SU-DHL-6 (cell line): ENCODE measurements at regions not wholly inside any gene's neighbourhood (a gene's known extent, or its start where the extent isn't known, plus 50 kb on each side); places are given as distances from the start of the nearest gene placed in this dataset.

ENCODE experiments used
- H2AFZ ChIP-seq: fragments of 200-600 bp; sonication (generic); 2 replicates; pipeline ENCODE4 v1.6.1; 2014; ENCODE audit warnings: low read depth, mild to moderate bottlenecking, moderate library complexity, mixed read lengths, antibody characterized with exemption, low read length; ENCODE audit not compliant: severe bottlenecking
- H3F3A ChIP-seq: fragments of 200-600 bp; shearing (Covaris generic); 2 replicates; pipeline ENCODE4 v1.6.0; 2016; ENCODE audit warnings: antibody characterized with exemption, mild to moderate bottlenecking; ENCODE audit not compliant: insufficient read depth
- H3K27ac ChIP-seq: fragments of 200-600 bp; sonication (generic); 2 replicates; pipeline ENCODE4 v1.5.1; 2016; ENCODE audit warnings: low read depth, mild to moderate bottlenecking, low read length, moderate library complexity, mixed read lengths
- H3K27me3 ChIP-seq: fragments of 200-600 bp; sonication (generic), shearing (Covaris generic); 2 replicates; pipeline ENCODE4 v1.6.0; 2014; ENCODE audit warnings: mild to moderate bottlenecking, low read length
- H3K36me3 ChIP-seq: fragments of 200-600 bp; sonication (generic); 2 replicates; pipeline ENCODE4 v1.6.1; 2014; ENCODE audit warnings: mild to moderate bottlenecking, low read length, mixed read lengths
- H3K4me2 ChIP-seq: fragments of 300-600, 200-600 bp; shearing (Covaris generic), sonication (generic); 2 replicates; pipeline ENCODE4 v1.6.0; 2014; ENCODE audit warnings: low read length, low read depth, mild to moderate bottlenecking; ENCODE audit not compliant: poor library complexity, severe bottlenecking
- H3K4me3 ChIP-seq: fragments of 200-600 bp; sonication (generic); 2 replicates; pipeline ENCODE4 v1.5.1; 2014; ENCODE audit warnings: antibody characterized with exemption, low read length, mild to moderate bottlenecking, mixed read lengths; ENCODE audit not compliant: insufficient read depth, poor library complexity, severe bottlenecking
- H3K79me2 ChIP-seq: fragments of 200-600 bp; sonication (generic); 2 replicates; pipeline ENCODE4 v1.6.1; 2014; ENCODE audit warnings: mild to moderate bottlenecking, low read length, moderate library complexity; ENCODE audit not compliant: insufficient read depth
- H3K9ac ChIP-seq: fragments of 200-600 bp; sonication (generic); 2 replicates; pipeline ENCODE4 v1.7.0; 2014; ENCODE audit warnings: mild to moderate bottlenecking, low read length
- H3K9me2 ChIP-seq: fragments of 200-600 bp; sonication (generic); replicated peaks from 2 replicates; pipeline ENCODE4 v1.6.1; 2014; ENCODE audit warnings: low read length; ENCODE audit not compliant: insufficient read depth
- H3K9me3 ChIP-seq: fragments of 200-600 bp; sonication (generic); 2 replicates; pipeline ENCODE4 v1.6.1; 2014; ENCODE audit warnings: low read length, mixed read lengths; ENCODE audit not compliant: insufficient read depth
- H4K20me1 ChIP-seq: fragments of 200-600 bp; sonication (generic); 2 replicates; pipeline ENCODE4 v1.6.1; 2014; ENCODE audit warnings: low read depth, mild to moderate bottlenecking, antibody characterized with exemption, low read length, moderate library complexity, mixed read lengths
- EZH2phosphoT487 ChIP-seq: fragments of 200-600 bp; sonication (generic), shearing (Covaris generic); conservative IDR thresholded peaks from 2 replicates; pipeline ENCODE4 v1.6.1; 2018; ENCODE audit warnings: mild to moderate bottlenecking, antibody characterized with exemption, low read length, moderate library complexity, mixed read lengths
- TF ChIP-seq, protein P1 (sequence below): fragments of 200-600 bp; sonication (generic); IDR thresholded peaks from one replicate; pipeline ENCODE4 v1.5.1; 2017; ENCODE audit warnings: antibody characterized with exemption, mild to moderate bottlenecking, low read length, moderate library complexity; ENCODE audit not compliant: insufficient read depth, poor library complexity, severe bottlenecking

DNA sequence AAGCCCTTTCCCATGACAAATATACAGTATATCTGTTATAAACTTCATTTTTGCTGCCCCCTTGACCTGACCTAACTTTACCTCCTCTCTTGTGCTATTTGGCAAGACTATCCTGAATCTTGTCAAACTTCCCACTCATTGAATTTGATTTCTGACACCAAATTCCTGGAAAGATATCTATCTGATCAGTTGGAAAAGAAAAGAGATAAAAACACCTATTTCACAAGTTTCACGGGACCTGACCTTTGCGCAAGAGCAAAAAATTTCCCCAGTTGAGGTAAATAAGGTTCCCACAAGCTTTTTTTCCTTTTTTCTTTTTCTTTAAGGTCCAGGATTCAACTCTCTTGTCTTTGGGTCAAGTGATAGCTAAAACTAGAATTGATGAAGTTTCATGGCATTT, 189.2 kb upstream of the LPP start:
- H3K27ac ChIP-seq: peak overlapping the region; percentile 100
- peaks cover 21% of the 10 kb centered on the region for H3K79me2 ChIP-seq
- no peak overlapping the region for H3K4me3 ChIP-seq
- H2AFZ ChIP-seq: no peak overlapping the region
- H3K9me3 ChIP-seq: no peaks in the 10 kb centered on the region
- peak overlapping the region; percentile 66 for H3K9ac ChIP-seq
- H3K27me3 ChIP-seq: no peaks in the 10 kb centered on the region
- 0 out of 2 replicates have a peak, but pooled peaks cover 1% of the 10 kb centered on the region for H3K36me3 ChIP-seq
- peak overlapping the region; percentile 89 for H3K4me2 ChIP-seq
- no peaks in the 10 kb centered on the region for H4K20me1 ChIP-seq
- peaks cover 87% of the 10 kb centered on the region for H3F3A ChIP-seq
- no peaks in the 10 kb centered on the region for H3K9me2 ChIP-seq
- TF ChIP-seq, protein P1, sequence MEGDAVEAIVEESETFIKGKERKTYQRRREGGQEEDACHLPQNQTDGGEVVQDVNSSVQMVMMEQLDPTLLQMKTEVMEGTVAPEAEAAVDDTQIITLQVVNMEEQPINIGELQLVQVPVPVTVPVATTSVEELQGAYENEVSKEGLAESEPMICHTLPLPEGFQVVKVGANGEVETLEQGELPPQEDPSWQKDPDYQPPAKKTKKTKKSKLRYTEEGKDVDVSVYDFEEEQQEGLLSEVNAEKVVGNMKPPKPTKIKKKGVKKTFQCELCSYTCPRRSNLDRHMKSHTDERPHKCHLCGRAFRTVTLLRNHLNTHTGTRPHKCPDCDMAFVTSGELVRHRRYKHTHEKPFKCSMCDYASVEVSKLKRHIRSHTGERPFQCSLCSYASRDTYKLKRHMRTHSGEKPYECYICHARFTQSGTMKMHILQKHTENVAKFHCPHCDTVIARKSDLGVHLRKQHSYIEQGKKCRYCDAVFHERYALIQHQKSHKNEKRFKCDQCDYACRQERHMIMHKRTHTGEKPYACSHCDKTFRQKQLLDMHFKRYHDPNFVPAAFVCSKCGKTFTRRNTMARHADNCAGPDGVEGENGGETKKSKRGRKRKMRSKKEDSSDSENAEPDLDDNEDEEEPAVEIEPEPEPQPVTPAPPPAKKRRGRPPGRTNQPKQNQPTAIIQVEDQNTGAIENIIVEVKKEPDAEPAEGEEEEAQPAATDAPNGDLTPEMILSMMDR: no peak
- TF ChIP-seq EZH2phosphoT487: no peak

- H3K9me2 ChIP-seq: no peaks in the 10 kb centered on the region
- TF ChIP-seq, protein P1: no peak
- no peak for TF ChIP-seq EZH2phosphoT487
- H3K9ac ChIP-seq: peak overlapping the region; percentile 66
- no peaks in the 10 kb centered on the region for H3K9me3 ChIP-seq
- no peak overlapping the region for H3K4me3 ChIP-seq
- peak overlapping the region; percentile 89 for H3K4me2 ChIP-seq
- H4K20me1 ChIP-seq: no peaks in the 10 kb centered on the region
- peak overlapping the region; percentile 100 for H3K27ac ChIP-seq
- no peaks in the 10 kb centered on the region for H3K27me3 ChIP-seq
- no peaks in the 10 kb centered on the region for H3K36me3 ChIP-seq
- no peak overlapping the region for H2AFZ ChIP-seq
- H3K79me2 ChIP-seq: peaks cover 20% of the 10 kb centered on the region
- H3F3A ChIP-seq: peaks cover 98% of the 10 kb centered on the region
Observed at GRCh38 chr3:187966096-187966495, 187.9 kb upstream of the LPP start.

GRCh38 chr3:187966636-187967406, 187.1 kb upstream of the LPP start:
- peak overlapping the region; percentile 66 for H3K9ac ChIP-seq
- peak overlapping the region; percentile 100 for H3K27ac ChIP-seq
- TF ChIP-seq, protein P1: no peak
- no peak for TF ChIP-seq EZH2phosphoT487
- no peaks in the 10 kb centered on the region for H3K36me3 ChIP-seq
- peak overlapping the region; percentile 89 for H3K4me2 ChIP-seq
- H3K4me3 ChIP-seq: no peak overlapping the region
- no peaks in the 10 kb centered on the region for H4K20me1 ChIP-seq
- no peak overlapping the region for H2AFZ ChIP-seq
- no peaks in the 10 kb centered on the region for H3K27me3 ChIP-seq
- no peaks in the 10 kb centered on the region for H3K9me3 ChIP-seq
- peaks cover 24% of the 10 kb centered on the region for H3K79me2 ChIP-seq
- no peaks in the 10 kb centered on the region for H3K9me2 ChIP-seq
- peaks cover 98% of the 10 kb centered on the region for H3F3A ChIP-seq
